ENCODE measurements at regions not wholly inside any gene's neighbourhood (a gene's known extent, or its start where the extent isn't known, plus 50 kb on each side); places are given as distances from the start of the nearest gene placed in this dataset.

GRCh38 chr13:22121146-22121739 lies 450.4 kb downstream of the FGF9 start:
- no peak for DNase-seq (ENCODE audit: low read depth)
- TF ChIP-seq CTCF (conservative IDR thresholded peaks at IDR 0.05; ENCODE audit: low read length), result no peak
- no peak overlapping the region for H3K4me3 ChIP-seq (ENCODE audit: low read length)

- no peak for DNase-seq (ENCODE audit: low read depth)
- H3K4me3 ChIP-seq (ENCODE audit: low read length), result no peak overlapping the region
- no peak for TF ChIP-seq CTCF (conservative IDR thresholded peaks at IDR 0.05; ENCODE audit: low read length)
Observed at GRCh38 chr13:22126433-22127021, 455.7 kb downstream of the FGF9 start.

- no peak for DNase-seq (ENCODE audit: low read depth)
- no peak for TF ChIP-seq CTCF (conservative IDR thresholded peaks at IDR 0.05; ENCODE audit: low read length)
- no peak overlapping the region for H3K4me3 ChIP-seq (ENCODE audit: low read length)
Observed at GRCh38 chr13:22127277-22128164, 456.6 kb downstream of the FGF9 start.

- H3K4me3 ChIP-seq (ENCODE audit: low read length), result no peak overlapping the region
- TF ChIP-seq CTCF (conservative IDR thresholded peaks at IDR 0.05; ENCODE audit: low read length), result no peak
- DNase-seq (ENCODE audit: low read depth), result no peak
Observed at GRCh38 chr13:22128441-22129408, 457.9 kb downstream of the FGF9 start.

GRCh38 chr13:22130254-22130653 lies 459.4 kb downstream of the FGF9 start:
- no peak overlapping the region for H3K4me3 ChIP-seq (ENCODE audit: low read length)
- DNase-seq (ENCODE audit: low read depth), result no peak
- no peak for TF ChIP-seq CTCF (conservative IDR thresholded peaks at IDR 0.05; ENCODE audit: low read length)

- H3K4me3 ChIP-seq (ENCODE audit: low read length), result no peak overlapping the region
- no peak for DNase-seq (ENCODE audit: low read depth)
- no peak for TF ChIP-seq CTCF (conservative IDR thresholded peaks at IDR 0.05; ENCODE audit: low read length)
Observed at GRCh38 chr13:22134261-22134660, 463.4 kb downstream of the FGF9 start.

All from AG10803 (cell line).